ENCODE measurements at regions not wholly inside any gene's neighbourhood (a gene's known extent, or its start where the extent isn't known, plus 50 kb on each side); places are given as distances from the start of the nearest gene placed in this dataset.
"Not testable (repeated sequence)": the region's sequence is repeated elsewhere in the genome, so short reads cannot be mapped to it uniquely, and the experiment has no call there.

DNA sequence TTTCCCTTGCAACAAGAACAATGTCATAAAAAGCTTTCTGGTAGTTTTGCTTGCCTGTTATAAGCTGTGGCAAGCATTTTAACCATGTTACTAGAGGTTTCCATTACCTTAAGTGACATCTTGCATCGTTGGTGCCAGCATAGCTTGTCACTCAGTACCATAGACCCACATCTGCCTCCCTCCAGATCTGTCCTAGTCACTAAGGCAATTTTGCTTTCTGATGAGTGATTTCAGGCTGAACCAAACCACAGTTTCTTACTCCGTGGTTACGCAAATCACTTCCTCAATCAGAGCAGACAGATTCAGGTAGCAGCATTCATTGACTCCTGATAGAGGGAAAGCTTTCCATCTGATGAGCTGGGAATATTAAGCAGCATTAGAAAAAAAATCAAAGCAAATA, 1057.5 kb upstream of the FAM98A start:
- DNase-seq, result no peak

DNA sequence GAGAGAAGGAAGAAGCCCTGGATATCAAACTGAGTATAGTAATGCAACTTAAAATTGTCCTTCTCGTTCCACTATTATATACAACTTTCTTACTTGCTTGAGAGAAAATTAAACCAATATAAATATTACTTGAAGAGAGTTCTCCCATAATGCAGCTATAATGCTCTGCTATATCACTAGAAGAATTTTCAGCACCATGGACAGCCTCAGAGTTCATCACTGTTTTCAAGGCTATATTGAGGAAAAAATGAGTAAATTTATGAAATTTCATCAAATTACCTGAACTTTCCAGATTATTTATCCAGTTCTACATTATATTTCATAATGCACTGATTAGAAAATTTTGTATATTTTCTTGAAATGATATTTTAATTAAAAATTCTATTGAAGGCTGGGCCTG, 1053.5 kb upstream of the FAM98A start:
- no peak for DNase-seq

DNA sequence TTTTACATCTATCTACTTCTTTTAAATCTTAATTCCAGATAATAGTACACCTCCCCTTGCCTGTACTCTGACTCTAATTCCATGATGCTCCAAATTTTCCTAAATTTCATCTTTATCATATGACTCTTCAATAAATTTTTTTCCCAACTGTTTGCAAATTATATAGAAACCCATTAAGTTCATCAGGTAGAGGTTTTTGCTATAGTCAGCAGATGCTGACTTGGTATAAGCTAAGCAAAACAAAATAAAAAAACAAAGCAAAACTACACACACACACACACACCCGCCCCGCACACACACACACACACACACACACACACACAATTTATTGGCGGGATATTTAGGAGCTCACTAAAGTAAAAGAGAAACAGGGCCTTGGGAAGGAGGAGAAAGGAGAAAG, 1047.8 kb upstream of the FAM98A start:
- no peak for DNase-seq

DNA sequence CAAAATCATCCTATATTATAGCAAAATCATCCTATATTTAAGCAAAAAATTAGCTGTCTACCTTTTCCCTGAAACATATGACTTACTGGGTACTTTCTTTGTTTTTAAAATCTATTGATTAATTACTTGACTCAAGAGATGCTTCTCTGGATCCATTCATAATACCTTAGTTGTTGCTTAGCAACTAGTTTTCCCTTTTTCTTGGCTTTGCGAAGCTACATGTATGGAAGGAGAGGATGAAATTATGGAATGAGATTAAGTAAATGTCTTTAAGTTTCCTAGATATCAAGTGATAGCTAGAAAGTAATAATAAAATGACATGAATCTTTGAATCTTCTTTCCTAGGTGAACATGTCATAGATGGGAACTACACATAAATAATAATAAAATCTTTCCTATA, 1033.2 kb upstream of the FAM98A start:
- DNase-seq, result no peak

DNA sequence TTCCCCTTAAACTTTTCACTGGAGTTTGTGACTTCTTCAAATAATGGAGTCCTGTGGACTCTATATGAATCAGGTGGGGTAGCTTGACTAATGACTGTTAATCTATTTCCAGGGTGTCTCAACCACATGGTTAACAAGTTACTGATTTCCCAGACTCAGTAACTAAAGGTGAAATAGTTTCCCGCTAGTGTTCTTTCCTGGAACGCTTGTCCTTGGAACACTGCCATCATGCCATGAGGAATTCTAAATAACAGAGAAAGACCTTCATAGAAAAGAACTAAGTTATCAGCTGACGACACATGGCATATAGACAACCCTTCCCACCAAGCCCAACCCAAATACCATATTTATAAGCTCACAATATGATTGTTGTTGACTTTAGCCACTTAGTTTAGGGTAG, 1027.9 kb upstream of the FAM98A start:
- no peak for DNase-seq

DNA sequence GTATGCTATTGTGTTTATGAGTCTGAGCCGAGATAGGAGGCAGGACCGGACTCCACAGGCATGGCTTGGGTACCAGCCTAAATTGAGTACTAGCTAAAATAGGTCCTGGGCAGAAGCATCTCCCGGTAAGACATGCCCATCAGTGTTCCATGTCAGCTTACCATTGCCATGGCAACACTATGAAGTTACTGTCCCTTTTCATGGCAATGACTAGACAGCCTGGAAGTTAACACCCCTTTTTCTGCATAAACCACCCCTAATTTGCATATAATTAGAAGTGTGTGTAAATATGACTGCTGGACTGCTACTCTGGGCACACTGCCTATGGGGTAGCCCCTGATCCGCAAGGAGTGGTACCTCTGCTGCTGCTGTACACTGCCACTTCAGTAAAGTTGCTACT, 1005.1 kb upstream of the FAM98A start:
- no peak for DNase-seq

DNA sequence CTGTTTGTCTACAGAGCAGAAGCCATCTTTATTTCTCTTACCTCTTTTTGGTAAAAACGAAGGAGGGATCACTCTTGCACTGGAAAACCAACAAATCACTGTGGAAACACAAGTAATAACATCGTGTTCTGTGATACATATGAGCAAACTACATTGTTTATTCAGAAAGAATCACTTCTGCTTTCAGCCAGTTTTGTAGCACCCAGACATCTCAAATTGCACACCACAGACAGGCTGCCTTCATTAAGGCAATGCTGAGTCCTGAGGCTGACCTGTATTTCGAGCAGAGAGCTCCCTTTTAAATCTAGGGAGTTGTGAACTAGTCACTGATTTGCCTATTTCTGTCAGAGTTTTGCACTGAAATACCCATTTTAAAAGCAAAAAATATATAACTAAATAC, 1003.2 kb upstream of the FAM98A start:
- no peak for DNase-seq

DNA sequence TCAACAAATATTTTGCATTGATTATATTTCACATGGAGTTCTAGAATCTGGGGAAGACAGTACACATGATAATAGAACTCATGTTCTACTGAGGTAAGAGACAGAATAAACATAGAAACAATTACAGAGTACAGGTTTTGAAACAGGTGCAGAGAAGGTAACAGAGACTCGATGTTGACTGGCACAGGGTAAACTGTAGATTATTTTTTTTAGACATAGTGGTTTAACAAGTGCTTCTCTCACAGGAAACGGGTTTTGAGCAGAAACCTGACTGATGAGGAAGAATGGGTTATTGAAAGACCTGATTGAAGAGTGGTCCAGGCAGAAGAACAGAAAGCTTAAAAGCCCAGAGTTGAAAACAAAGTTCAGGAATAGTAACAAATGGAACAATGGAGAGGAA, 1002.5 kb upstream of the FAM98A start:
- no peak for DNase-seq

DNA sequence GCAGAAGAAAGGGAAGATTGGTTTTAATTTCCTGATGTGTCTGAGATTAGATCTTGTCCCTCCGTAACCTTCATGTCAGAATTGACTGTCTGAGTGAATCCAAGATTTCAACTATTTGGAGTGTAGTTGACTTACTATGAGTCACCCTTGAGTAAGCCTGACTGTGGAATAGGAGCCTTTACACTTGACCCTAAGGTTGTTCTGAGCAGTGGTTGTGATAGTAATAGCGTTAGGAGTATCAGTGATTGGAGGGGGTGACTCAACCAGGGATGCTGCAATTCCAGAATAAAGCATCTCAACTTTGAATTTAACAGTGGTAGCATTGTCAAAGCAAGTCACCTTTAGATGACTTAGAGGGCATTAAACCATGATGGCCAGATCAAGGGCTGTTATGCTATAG, 979.5 kb upstream of the FAM98A start:
- no peak for DNase-seq

DNA sequence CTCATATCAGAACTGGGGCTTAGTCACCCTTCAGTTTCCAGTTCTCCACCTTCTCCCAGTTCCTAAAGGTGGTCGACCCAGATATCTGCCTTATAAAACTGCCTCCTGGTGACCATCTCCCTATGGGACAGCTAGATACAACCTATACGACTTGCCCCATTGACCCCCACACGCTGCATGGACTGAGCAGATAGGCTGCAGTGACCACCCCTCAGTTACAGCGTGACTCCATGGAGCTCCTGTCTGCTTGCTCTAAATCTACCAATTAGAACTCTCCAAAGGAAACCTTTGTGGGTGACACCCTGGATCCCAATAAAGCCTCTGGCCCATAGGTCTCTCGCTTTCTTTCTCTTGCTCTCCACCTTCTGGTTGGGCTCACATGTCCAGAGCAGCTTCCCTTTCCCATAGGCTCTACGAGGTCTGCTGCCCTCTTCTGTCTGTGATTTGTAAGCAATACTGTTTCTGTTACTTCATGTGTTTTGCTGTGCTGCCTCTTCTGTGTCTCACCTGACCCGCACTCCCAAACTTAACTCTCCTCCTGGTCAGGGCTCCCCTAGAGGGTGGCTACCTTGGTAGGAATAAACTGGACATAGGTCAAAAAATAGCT, 971.3 kb upstream of the FAM98A start:
- DNase-seq, result no peak

DNA sequence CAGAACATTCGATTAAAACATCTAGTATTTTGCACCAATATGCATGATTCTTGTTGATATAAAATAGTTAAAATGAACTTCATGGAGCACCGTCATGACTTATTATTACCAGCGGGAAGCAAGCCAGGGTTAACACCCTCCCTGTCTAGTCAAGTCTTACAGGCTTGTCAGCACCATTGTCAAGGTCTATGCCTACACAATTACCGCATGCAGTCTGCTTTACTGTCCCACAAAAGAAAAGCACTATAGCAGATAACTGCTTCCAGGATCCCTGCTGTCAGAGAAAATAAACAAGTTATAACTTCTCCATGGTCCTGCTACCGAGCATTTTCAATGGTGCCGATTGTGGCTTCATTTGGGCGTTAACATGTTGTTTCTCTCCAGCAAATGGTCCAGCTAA, 968.0 kb upstream of the FAM98A start:
- no peak for DNase-seq

DNA sequence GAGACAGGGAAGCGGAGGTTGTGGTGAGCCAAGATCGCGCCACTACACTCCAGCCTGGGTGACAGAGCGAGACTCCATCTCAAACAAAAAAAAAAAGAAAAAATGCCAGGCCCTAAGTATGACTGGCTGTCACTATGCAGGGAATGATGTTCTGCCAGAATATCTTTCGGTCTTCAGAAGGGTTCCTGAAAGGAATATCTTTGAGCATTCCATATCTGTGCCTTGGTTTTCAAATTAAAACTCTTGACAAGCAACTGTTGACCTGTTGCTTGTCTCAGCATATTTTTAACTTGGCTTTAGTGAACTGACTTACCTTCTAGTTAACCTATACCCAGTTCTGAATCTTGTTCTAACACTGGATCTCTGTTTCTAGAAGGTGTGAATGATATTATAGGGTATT, 953.2 kb upstream of the FAM98A start:
- no peak for DNase-seq

DNA sequence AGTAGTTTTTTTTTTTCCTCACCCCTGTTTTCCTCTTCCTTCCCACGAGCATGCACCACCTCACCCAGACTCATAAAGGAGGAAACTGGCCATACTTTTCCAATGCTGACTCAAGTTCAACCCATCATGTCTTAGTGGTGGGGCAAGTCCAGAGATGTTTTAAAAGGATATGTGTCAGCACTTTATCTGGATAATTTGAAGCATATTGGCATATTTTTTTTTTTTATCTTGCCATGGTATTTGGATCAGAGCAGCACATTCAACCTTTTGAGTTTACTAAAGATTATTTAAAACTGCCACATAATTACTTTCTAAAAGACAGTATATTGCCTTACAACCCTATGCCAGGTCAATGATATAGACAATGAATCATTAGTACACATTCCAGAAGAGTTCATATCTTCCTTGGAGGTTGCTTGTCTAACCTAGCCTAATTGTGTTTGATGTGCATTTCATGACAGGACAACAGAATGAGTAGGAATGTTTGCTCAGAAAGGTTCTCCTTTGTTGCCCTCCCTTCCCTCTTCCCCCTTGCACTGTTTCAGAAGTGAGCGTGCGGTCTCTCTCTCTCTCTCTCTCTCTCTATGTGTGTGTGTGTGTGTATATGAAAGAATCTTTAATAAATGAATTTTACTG, 950.7 kb upstream of the FAM98A start:
- no peak for DNase-seq

DNA sequence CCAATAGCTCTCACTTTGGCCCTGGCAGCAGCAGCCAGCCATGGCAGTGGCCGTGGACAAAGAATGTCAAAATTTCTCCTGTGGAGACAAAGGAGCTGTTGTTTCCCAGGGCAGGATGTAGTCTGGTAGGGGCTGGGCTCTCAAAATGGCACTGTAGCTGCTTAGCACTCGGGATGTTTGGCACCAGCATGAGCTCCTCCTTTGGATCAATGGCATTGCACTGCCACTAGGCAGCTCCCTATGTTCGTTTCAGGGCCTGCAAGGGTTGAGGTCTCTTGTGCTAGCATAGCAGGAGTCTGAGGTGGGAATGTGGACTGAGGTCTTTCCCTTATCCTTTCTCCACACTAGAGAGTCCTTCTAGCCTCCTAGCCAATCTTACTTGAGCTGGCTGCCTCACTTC, 948.8 kb upstream of the FAM98A start:
- no peak for DNase-seq

DNA sequence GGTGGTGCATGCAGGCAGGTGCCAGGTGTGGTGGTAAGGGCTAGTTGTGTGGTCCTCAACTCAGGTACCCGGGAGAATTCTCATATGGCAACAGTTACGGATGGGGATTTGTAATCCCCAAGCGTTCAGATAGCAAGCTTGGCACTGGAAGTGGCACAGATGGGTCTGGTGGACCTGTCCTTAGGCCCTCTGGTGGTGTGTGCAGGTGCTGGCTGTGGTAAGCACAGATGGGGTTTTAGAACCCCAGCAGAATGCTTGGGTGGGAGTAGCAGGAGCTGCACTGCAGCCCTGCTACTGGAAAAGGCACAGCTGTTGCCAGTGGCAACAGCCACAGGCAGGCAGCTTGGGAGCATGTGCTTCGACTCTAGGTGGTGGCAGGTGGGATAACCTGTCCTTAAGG, 948.2 kb upstream of the FAM98A start:
- DNase-seq, result no peak

DNA sequence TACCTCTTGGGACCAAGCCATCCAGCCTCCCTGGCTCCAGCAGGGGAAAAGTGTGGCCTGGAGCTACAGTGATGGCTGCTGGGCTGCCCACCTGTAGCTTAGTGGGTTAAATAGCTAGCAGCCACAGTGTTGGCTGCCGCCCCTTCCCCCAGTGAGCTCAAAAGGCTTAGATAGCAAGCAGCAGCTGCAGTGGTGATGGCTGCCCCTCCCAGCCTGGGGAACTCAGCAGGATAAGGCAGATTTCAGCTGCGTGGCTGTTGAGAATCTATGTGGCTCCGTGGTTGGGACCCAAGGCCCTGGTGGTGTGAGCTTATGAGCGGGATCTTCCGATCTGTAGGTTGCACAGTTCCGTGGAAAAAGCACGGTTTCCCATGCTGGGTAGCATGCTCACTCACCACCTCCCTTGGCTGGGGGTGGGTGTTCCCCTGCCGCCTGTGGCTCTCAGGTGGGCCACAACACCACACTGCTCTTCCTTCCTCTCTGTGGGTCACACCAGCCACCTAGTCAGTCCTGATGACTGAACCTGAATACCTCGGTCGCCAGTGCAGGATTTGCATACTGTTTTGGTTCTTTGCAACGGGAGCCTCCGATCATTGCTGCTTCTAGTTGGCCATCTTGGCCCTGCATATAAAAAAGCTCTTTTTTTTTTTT, 946.5 kb upstream of the FAM98A start:
- no peak for DNase-seq

DNA sequence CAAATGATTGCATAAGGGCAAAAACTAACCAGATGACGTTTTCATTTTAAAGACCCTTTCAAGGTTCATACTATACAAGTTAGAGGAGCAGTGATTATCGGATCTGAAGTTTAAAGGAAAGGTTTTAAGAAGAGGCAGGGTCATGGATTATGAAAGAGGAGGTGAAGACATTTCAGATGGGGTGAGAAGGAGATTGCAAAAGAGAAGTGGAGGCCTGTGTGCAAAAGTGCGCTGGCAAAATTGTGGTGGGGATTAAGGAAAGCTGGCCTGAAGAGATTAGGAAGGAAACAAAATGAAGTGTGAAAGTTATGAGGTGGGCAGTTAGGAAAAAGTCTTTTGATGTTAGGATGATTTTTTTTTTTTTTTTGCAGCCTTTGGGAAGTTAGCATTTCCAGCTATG, 935.7 kb upstream of the FAM98A start:
- DNase-seq, result no peak

DNA sequence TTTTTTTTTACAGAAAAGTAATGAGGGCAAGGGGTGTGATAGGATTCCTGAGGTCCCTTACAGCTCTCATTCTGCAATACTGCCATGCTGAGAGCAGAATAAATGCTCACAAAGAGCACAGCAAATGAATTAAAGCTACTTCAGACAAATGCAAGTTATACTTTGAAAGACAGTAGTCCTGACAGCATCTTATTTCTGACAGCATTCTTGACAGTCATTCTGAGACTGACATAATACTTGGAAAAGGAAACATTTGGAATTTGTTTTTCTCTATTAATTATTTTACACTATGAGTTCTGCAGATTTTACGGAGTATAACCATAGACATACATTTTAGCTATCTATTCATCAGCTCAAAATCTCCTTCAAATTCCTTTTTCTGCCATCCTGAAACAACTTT, 935.2 kb upstream of the FAM98A start:
- no peak for DNase-seq

DNA sequence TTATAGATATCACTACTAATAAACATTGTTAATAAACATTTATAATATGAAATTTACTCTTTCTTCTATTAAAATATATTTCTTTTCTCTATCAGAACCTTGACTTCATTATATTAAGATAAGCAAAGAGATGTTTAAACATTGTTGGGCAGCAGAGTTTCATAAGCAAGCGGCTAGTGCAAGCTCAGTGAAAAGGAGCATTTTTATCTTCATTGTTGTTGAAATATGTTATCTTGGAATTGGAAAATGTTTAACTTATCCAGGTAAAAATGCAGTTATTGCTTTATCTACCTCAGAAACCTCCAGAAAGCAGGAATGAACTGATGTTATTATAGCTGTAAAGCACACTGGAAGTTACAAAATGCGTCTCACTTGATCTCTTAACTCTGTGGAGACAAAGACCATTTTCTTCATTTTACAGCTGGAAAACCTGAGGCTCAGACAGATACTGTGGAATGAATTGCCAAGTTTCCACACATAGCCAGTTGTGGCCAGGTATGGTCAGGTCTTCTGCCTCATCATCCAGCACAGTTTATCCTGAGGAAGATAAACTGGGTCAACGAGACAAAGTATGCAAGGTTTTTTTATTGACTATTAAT, 934.6 kb upstream of the FAM98A start:
- DNase-seq, result no peak

DNA sequence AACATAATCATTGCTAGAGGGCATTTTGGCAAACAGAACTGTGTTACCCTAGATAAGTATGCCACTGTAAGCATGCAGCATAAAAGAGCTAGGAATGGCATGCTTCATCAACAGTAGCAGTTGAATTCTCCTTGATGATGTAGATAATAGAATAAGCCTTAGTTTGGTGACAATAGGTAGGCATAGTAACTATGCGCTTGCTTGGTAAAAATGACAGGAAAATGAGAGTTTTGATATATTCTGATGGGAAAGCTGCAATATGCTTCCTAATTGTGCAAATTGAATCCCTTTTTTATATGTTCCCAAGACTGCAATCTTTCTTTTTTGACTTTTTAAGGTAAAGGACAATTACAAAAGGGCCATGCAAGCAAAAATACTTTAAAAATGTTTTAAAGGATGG, 930.9 kb upstream of the FAM98A start:
- DNase-seq, result no peak

DNA sequence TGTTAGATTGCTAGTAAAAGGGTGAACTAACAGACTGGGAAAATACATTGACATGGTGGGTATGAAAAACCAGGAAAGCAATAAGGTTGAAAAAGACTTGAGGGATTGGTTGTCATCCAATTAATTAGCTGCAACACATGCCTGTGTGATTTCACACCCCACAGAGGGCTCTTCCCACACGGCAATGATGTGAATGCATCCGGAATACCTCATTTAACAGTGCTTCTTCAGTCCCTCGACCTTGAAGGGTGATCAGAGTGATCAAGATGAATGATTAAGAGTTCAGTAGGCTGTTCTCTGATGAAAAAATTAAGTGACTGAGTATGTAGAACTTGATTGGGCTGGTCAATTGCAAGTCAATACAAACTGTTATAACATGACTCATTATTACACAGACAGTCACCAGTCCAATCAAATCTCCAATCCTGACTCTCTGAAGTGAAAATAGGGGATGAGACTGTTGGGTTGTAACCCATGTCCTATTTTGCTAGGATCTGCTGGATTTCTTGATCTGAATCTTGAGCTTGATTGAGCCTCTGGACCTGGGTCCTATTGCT, 924.9 kb upstream of the FAM98A start:
- DNase-seq, result no peak

DNA sequence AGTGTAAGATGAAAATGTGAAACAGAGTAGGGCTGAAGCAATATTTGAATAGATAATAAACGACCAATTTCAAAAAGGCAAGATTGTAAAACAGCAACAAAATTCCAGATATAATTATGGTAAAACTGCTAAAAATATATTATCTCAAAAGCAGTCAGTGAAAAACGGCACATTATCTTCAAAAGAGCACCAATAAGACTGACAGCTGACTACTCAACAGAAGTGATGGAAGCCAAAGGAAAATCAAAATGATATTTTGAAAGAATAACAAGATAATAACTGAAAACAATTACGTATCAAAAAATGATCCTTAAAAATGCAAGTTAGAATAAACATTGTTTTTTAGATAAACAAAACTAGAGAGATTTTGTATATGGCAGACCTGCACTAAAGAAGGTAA, 920.6 kb upstream of the FAM98A start:
- DNase-seq, result no peak

DNA sequence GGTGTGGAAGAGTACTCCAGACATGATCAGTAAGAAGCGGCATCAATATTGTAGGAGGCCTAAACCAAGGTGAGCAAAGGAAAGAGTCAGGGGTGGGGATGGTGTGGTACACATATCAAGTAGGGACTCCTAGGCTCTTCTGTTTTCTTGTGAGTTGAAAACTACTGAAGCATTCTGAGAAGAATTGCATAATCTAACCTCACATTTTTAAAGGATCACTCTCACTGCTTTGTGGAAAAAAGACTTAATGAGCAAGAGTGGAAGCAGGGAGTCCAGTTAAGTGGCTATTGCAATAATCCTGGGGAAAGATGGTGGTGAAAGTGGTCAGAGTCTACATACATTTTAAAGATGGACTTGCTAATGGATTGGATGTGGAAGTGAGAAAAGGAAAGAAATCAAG, 899.5 kb upstream of the FAM98A start:
- DNase-seq, result no peak

DNA sequence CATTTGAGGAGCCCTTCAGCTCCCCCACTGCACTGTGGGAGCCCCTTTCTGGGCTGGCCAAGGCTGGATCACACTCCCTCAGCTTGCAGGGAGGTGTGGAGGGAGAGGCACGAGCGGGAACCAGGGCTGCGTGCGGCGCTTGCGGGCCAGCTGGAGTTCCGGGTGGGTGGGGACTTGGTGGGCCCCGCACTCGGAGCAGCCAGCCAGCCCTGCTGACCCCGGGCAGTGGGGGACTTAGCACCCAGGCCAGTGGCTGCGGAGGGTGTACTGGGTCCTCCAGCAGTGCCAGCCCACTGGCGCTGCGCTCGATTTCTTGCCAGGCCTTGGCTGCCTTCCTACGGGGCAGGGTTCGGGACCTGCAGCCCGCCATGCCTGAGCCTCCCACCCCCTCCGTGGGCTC, 895.1 kb upstream of the FAM98A start:
- DNase-seq, result not testable (repeated sequence)
